Epithelial cell of prostate (primary cell): ENCODE measurements at regions not wholly inside any gene's neighbourhood (a gene's known extent, or its start where the extent isn't known, plus 50 kb on each side); places are given as distances from the start of the nearest gene placed in this dataset.
A peak's percentile ranks its signal among the peaks of the same experiment; 100 is the strongest.
"Not testable (repeated sequence)": the region's sequence is repeated elsewhere in the genome, so short reads cannot be mapped to it uniquely, and the experiment has no call there.

Experiments used
- DNase-seq: peaks from one replicate; pipeline ENCODE4 v3.0.0-alpha.2; 2011; ENCODE audit warnings: low read depth, low spot score
- H3K27ac ChIP-seq: fragments of 450-650 bp; 2 replicates; pipeline ENCODE4 v1.5.1; 2017; ENCODE audit warnings: mild to moderate bottlenecking

GRCh38 chr6:120556491-120556890 is 777.8 kb downstream of the TBC1D32 start:
- H3K27ac ChIP-seq: no peak overlapping the region
- peak; percentile 43 for DNase-seq

DNA sequence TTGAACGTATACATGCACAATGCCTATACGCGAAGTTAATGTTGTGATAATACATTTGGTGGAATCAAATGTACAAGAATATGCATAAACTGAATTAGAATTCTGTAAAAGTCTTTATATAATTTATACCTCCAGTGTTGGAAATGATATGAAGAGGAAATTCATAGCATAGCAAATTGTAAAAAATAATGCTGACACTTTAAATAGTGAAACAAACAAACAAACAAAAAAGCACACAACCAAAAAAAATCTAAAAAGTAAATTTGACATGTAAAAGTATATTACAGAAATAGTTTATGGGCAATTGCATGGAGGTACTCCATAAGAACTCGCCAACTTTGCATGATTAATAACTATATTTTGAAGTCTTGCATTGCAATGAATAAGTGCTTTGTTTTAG is 780.9 kb downstream of the TBC1D32 start:
- DNase-seq: no peak
- no peak overlapping the region for H3K27ac ChIP-seq

GRCh38 chr6:120545353-120545752 is 788.9 kb downstream of the TBC1D32 start:
- no peak for DNase-seq
- no peak overlapping the region for H3K27ac ChIP-seq

DNA sequence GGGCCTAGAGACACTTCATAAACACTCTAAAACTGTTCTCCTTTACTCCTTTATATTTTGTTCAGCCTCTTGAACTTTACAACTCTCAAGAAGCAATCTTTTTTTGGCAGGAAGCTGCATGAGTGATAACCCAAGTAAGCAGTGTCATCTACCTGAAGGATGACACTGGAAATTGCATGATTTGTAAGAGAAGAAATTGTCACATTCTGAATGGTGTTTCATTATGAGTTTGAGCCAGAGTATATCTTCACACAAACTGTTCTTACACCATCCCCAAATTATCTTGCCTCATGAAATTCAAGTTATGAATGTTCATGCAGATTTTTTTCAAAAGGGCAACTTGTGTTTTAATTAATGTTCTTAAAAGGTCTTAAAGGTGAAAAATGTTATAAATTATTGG is 799.3 kb downstream of the TBC1D32 start:
- no peak for DNase-seq
- no peak overlapping the region for H3K27ac ChIP-seq

- H3K27ac ChIP-seq: no peak overlapping the region
- no peak for DNase-seq
These were observed 807.7 kb downstream of the TBC1D32 start for GRCh38 chr6:120526576-120526975.

- no peak overlapping the region for H3K27ac ChIP-seq
- no peak for DNase-seq
These were observed 819.7 kb downstream of the TBC1D32 start for GRCh38 chr6:120514544-120514943.

- DNase-seq: no peak
- no peak overlapping the region for H3K27ac ChIP-seq
These were observed 822.6 kb downstream of the TBC1D32 start for GRCh38 chr6:120511712-120512111.

- no peak for DNase-seq
- H3K27ac ChIP-seq: no peak overlapping the region
These were observed 835.6 kb downstream of the TBC1D32 start for GRCh38 chr6:120498711-120499110.

DNA sequence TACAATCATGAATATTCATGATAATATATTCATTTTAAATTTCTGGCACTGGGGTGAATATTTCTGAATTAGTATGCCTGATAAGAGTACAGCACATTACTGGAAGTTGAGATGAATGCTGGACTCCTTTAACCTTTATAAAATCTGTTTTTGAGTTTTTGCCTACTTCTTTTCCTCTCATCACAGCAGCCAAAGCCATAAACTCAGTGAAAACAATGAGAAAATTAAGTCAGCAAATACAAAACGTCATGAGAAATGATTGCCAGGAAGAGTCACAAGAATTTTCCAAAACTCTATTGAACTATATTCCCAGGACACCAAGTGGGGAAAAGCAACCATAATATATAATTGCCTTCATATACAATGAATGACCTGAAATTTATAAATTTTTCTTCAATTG is 837.6 kb downstream of the TBC1D32 start:
- no peak overlapping the region for H3K27ac ChIP-seq
- no peak for DNase-seq

- no peak overlapping the region for H3K27ac ChIP-seq
- DNase-seq: no peak
These were observed 840.8 kb downstream of the TBC1D32 start for GRCh38 chr6:120493505-120493904.

GRCh38 chr6:120489941-120490340 is 844.3 kb downstream of the TBC1D32 start:
- no peak overlapping the region for H3K27ac ChIP-seq
- no peak for DNase-seq

- no peak for DNase-seq
- no peak overlapping the region for H3K27ac ChIP-seq
These were observed 850.1 kb downstream of the TBC1D32 start for GRCh38 chr6:120484146-120484545.

DNA sequence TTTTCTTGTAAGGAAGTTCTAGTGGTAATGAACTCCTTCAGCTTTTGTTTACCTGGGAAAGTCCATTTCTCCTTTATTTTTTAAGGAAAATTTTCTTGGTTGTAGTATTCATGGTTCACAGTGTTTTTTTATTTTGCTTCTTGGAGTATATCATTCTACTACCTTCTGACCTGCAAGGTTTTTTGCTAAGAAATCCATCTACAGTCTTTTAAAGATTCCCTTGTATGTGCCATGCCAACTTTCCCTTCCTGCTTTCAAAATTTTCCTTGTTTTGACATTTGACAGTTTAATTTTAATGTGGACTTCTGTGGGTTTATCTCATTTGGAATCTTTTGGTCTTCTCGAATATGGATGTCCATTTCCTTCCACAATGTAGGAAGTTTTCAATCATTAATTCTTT is 855.6 kb downstream of the TBC1D32 start:
- no peak overlapping the region for H3K27ac ChIP-seq
- DNase-seq: no peak

DNA sequence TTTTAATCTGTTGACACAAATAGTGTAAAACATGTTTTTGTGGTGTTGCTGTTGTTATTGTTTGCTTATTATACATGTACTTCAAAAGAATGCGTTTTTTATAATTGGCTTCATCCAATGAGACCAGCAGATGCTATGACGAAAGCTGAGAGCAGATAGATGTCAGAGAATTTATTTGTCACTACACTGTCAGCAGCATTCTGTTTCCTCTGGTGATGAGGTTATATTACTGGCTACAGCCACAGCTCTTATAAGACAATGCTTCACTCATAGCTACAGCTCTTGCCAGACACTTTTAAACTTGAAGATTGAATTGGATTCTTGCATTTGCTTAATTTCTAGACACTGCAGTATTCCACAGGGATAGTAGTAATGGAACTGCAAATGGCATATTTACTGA is 860.5 kb downstream of the TBC1D32 start:
- DNase-seq: no peak
- H3K27ac ChIP-seq: no peak overlapping the region

- DNase-seq: no peak
- no peak overlapping the region for H3K27ac ChIP-seq
These were observed 865.8 kb downstream of the TBC1D32 start for GRCh38 chr6:120468486-120468885.

- no peak for DNase-seq
- H3K27ac ChIP-seq: no peak overlapping the region
These were observed 882.8 kb downstream of the TBC1D32 start for GRCh38 chr6:120451508-120451907.

DNA sequence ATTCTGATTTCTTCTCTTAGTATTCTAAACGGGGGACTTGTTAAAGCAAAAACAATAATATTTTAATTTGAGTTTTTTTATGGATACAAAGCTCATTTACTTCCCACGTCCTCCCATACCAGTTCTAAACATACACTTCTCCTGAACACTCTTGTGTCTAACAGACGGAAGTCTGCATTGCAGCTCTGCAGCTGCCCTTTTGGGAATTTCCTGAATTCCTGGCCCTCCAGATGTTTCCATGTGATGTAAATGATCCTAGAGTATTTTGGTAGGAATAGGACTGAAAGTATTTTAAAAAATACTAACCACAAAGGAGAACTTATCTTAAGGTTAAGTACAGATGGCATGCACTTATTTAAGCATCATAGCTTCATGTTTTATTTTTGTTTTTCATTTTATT is 886.7 kb downstream of the TBC1D32 start:
- no peak for DNase-seq

GRCh38 chr6:120432840-120433239 is 901.4 kb downstream of the TBC1D32 start:
- not testable (repeated sequence) for DNase-seq, H3K27ac ChIP-seq

More for the DNA sequence above, 886.7 kb downstream of the TBC1D32 start:
- no peak overlapping the region for H3K27ac ChIP-seq

- H3K27ac ChIP-seq: no peak overlapping the region
- no peak for DNase-seq
These were observed 902.4 kb downstream of the TBC1D32 start for GRCh38 chr6:120431841-120432240.

DNA sequence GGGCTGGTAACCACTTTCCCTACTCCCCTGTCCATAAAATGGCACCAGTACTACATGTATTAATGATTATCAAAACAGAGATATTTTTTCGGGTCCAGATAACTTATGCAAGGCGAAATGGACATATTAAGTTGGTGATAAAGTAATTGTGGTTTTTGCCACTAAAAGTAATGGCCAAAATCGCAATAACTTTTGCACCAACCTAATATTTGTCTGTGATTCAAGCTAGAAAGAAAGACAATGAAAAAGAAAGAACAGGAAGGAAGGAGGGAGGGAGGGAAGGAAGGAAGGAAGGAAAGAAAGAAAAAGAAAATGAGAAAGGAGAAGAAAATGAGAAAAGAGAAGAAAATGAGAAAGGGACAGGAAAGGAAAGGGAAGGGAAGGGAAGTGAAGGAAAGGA is 922.9 kb downstream of the TBC1D32 start:
- no peak overlapping the region for H3K27ac ChIP-seq
- DNase-seq: no peak

- DNase-seq: no peak
These were observed 923.7 kb downstream of the TBC1D32 start for GRCh38 chr6:120410586-120410985.

GRCh38 chr6:120407696-120408095 is 926.6 kb downstream of the TBC1D32 start:
- no peak overlapping the region for H3K27ac ChIP-seq
- DNase-seq: no peak

More at GRCh38 chr6:120410586-120410985, 923.7 kb downstream of the TBC1D32 start:
- H3K27ac ChIP-seq: no peak overlapping the region

GRCh38 chr6:120405947-120406346 is 928.3 kb downstream of the TBC1D32 start:
- no peak for DNase-seq
- H3K27ac ChIP-seq: no peak overlapping the region
